ENCODE measurements at regions not wholly inside any gene's neighbourhood (a gene's known extent, or its start where the extent isn't known, plus 50 kb on each side); places are given as distances from the start of the nearest gene placed in this dataset.

- intact Hi-C loops (cut with DNase I), result no loop called here
- no peak for DNase-seq
- H3K27ac ChIP-seq, result no peak overlapping the region
- TF ChIP-seq CTCF (IDR thresholded peaks at IDR 0.05), result no peak
- no peaks in the 10 kb centered on the region for H3K9me3 ChIP-seq
- WGBS, 3 donors, result 88 to 91% (median 90%) methylated on average over 5 of the region's 5 CpGs
- H3K27me3 ChIP-seq (ENCODE audit: insufficient read depth in 3 of 3, low read length in 2 of 3), result no peaks in the 10 kb centered on the region
- H3K4me1 ChIP-seq, result no peaks in the 10 kb centered on the region
- H3K4me3 ChIP-seq, result no peak overlapping the region
- no peak for ATAC-seq
- no peaks in the 10 kb centered on the region for H3K36me3 ChIP-seq (ENCODE audit: insufficient read depth in 1 of 2, low read depth in 1 of 2)
Observed at GRCh38 chr15:47993051-47993450, 127.7 kb upstream of the SLC24A5 start.

GRCh38 chr15:47997195-47998080 is 123.4 kb upstream of the SLC24A5 start:
- H3K4me3 ChIP-seq, result no peak overlapping the region
- H3K27ac ChIP-seq, result no peak overlapping the region
- H3K4me1 ChIP-seq, result no peaks in the 10 kb centered on the region
- WGBS, 3 donors, result 69 to 75% (median 74%) methylated on average over 7 of the region's 7 CpGs
- TF ChIP-seq CTCF (IDR thresholded peaks at IDR 0.05), result no peak
- ATAC-seq, result no peak
- no peaks in the 10 kb centered on the region for H3K36me3 ChIP-seq (ENCODE audit: insufficient read depth in 1 of 2, low read depth in 1 of 2)
- H3K27me3 ChIP-seq (ENCODE audit: insufficient read depth in 3 of 3, low read length in 2 of 3), result no peaks in the 10 kb centered on the region
- no peak for DNase-seq
- H3K9me3 ChIP-seq, result no peaks in the 10 kb centered on the region
- intact Hi-C loops (cut with DNase I), result no loop called here

- WGBS, 3 donors, result 83 to 88% (median 86%) methylated on average over 2 of the region's 2 CpGs
- Histone ChIP-seq H3K36me3 (ENCODE audit: insufficient read depth in 1 of 2, low read depth in 1 of 2) (no peaks in the 10 kb centered on the region), H3K27me3 (ENCODE audit: insufficient read depth in 3 of 3, low read length in 2 of 3) (no peaks in the 10 kb centered on the region), H3K9me3 (no peaks in the 10 kb centered on the region), H3K4me1 (no peaks in the 10 kb centered on the region), H3K27ac (no peak overlapping the region), H3K4me3 (no peak overlapping the region)
- DNase-seq (no peak), ATAC-seq (no peak)
- intact Hi-C loops (cut with DNase I), result no loop called here
- TF ChIP-seq CTCF (IDR thresholded peaks at IDR 0.05), result no peak
Observed at GRCh38 chr15:47998619-47999019, 122.2 kb upstream of the SLC24A5 start.

- no peak overlapping the region for H3K27ac ChIP-seq
- no peak for ATAC-seq
- H3K36me3 ChIP-seq (ENCODE audit: insufficient read depth in 1 of 2, low read depth in 1 of 2), result no peaks in the 10 kb centered on the region
- intact Hi-C loops (cut with DNase I), result no loop called here
- no peak for TF ChIP-seq CTCF (IDR thresholded peaks at IDR 0.05)
- WGBS, 3 donors, result 90 to 94% (median 90%) methylated on average over 3 of the region's 3 CpGs
- H3K4me3 ChIP-seq, result no peak overlapping the region
- no peaks in the 10 kb centered on the region for H3K27me3 ChIP-seq (ENCODE audit: insufficient read depth in 3 of 3, low read length in 2 of 3)
- no peak for DNase-seq
- H3K9me3 ChIP-seq, result no peaks in the 10 kb centered on the region
- H3K4me1 ChIP-seq, result no peaks in the 10 kb centered on the region
Observed at GRCh38 chr15:48001393-48002039, 119.3 kb upstream of the SLC24A5 start.

All from psoas muscle (tissue), 7 donors.